Endothelial cell of umbilical vein (primary cell): ENCODE measurements at regions not wholly inside any gene's neighbourhood (a gene's known extent, or its start where the extent isn't known, plus 50 kb on each side); places are given as distances from the start of the nearest gene placed in this dataset.

ENCODE experiments used
- BruUV-seq: library from RNA; stranded (reverse); fragments of 400-500 nt; replicated peaks from 2 replicates; lab custom pipeline; 2021; lab: Mats Ljungman, UMichigan
- CTCF ChIA-PET: fragments of 300-600, 350-600 bp; sonication (Branson Sonifier 250); formaldehyde crosslinking; loops from one replicate; lab custom pipeline; 2021; ENCODE audit warnings: antibody characterized with exemption, inconsistent platforms; lab: Charles Lee
- POLR2A ChIA-PET: fragments of 300-600, 350-600 bp; sonication (Branson Sonifier 250); formaldehyde crosslinking; loops from one replicate; lab custom pipeline; 2021; ENCODE audit warnings: antibody characterized with exemption, inconsistent platforms; lab: Charles Lee
- DNase-seq: peaks from one replicate; pipeline ENCODE4 v3.0.0-alpha.2; 2011; ENCODE audit warnings: low read depth, low spot score
- FAIRE-seq: peaks from 2 replicates; lab custom pipeline; 2011; peaks lifted over from hg19 to GRCh38; lab: Jason Lieb, UNC
- H2AFZ ChIP-seq: 2 replicates; pipeline ENCODE4 v1.6.0; 2012; ENCODE audit warnings: low read depth, low read length, control low read depth, inconsistent platforms
- H3K27ac ChIP-seq: 2 replicates; pipeline ENCODE4 v1.5.1; 2011; ENCODE audit warnings: low read depth, mild to moderate bottlenecking, control low read depth, low read length, moderate library complexity; ENCODE audit not compliant: insufficient read depth
- H3K27me3 ChIP-seq, 2 experiments: 2 replicates each; pipeline versions ENCODE4 v1.6.0 to v1.6.1; 2011; ENCODE audit warnings: low read length in 2 of 2, mixed read lengths in 1 of 2; ENCODE audit not compliant: control insufficient read depth in 2 of 2, insufficient read depth in 2 of 2
- H3K36me3 ChIP-seq, 2 experiments: 2 replicates in 1 of 2; 3 replicates in 1 of 2; pipeline ENCODE4 v1.5.1; 2011; ENCODE audit warnings: low read length in 2 of 2, mild to moderate bottlenecking in 1 of 2, moderate library complexity in 1 of 2; ENCODE audit not compliant: control insufficient read depth in 2 of 2, insufficient read depth in 2 of 2; ENCODE audit errors: extremely low read depth in 1 of 2
- H3K4me1 ChIP-seq: 3 replicates; pipeline ENCODE4 v1.5.1; 2011; ENCODE audit warnings: mild to moderate bottlenecking, low read length; ENCODE audit not compliant: control insufficient read depth, insufficient read depth; ENCODE audit errors: extremely low read depth
- H3K4me2 ChIP-seq: 2 replicates; pipeline ENCODE4 v1.6.1; 2011; ENCODE audit warnings: low read length, control low read depth, mixed read lengths; ENCODE audit not compliant: insufficient read depth
- H3K4me3 ChIP-seq, 3 experiments: fragments of 200-600 bp in 1 of 3; sonication (generic), shearing (Covaris generic) in 1 of 3; replicated peaks in 1 of 3; 2 replicates each; pipeline ENCODE4 v1.5.1; 2011 to 2016; ENCODE audit warnings: control low read depth in 3 of 3, low read length in 3 of 3, mild to moderate bottlenecking in 2 of 3, inconsistent platforms in 1 of 3, low read depth in 1 of 3, moderate library complexity in 1 of 3; ENCODE audit not compliant: insufficient read depth in 1 of 3
- H3K79me2 ChIP-seq: 2 replicates; pipeline ENCODE4 v1.6.0; 2012; ENCODE audit warnings: low read length, inconsistent platforms; ENCODE audit not compliant: control insufficient read depth, insufficient read depth
- H3K9ac ChIP-seq: replicated peaks from 2 replicates; pipeline ENCODE3; 2011; ENCODE audit warnings: low read length, control low read depth; ENCODE audit not compliant: insufficient read depth; ENCODE audit errors: extremely low read depth
- H3K9me1 ChIP-seq: replicated peaks from 3 replicates; pipeline ENCODE4 v1.6.0; 2011; ENCODE audit warnings: mild to moderate bottlenecking, low read length; ENCODE audit not compliant: control insufficient read depth, insufficient read depth; ENCODE audit errors: extremely low read depth
- H3K9me3 ChIP-seq: replicated peaks from 2 replicates; pipeline ENCODE4 v1.5.1; 2012; ENCODE audit warnings: low read length, inconsistent platforms; ENCODE audit not compliant: control insufficient read depth, insufficient read depth
- H4K20me1 ChIP-seq: replicated peaks from 2 replicates; pipeline ENCODE3; 2011; ENCODE audit warnings: mild to moderate bottlenecking, low read length; ENCODE audit not compliant: control insufficient read depth, insufficient read depth; ENCODE audit errors: extremely low read depth
- CTCF ChIP-seq, 2 donors: IDR thresholded peaks; 1 replicate in 1 of 2; 2 replicates in 1 of 2; pipeline ENCODE4 v1.5.1; 2011; ENCODE audit warnings: low read length in 2 of 2, mild to moderate bottlenecking in 2 of 2, moderate library complexity in 2 of 2, control low read depth in 1 of 2, inconsistent platforms in 1 of 2, low read depth in 1 of 2; ENCODE audit not compliant: insufficient read depth in 1 of 2; ENCODE audit errors: extremely low read depth in 1 of 2
- GATA2 ChIP-seq: IDR thresholded peaks from 2 replicates; pipeline ENCODE4 v1.7.0; 2011; ENCODE audit warnings: low read depth, mild to moderate bottlenecking, moderate library complexity, mixed read lengths, low read length; ENCODE audit not compliant: insufficient read length, insufficient read depth
- MAX ChIP-seq: IDR thresholded peaks from 2 replicates; pipeline ENCODE4 v1.6.1; 2011; ENCODE audit not compliant: insufficient read depth, insufficient read length
- dilution Hi-C: fragments of 300-500 bp; cut with MboI; formaldehyde crosslinking; loops from one replicate; pipeline ENCODE4 v1.15.0; 2019; ENCODE audit warnings: low sequenced_read_pairs; ENCODE audit not compliant: extremely low pct_ligation_motif_present
- intact Hi-C: fragments of 100-400 bp; cut with micrococcal nuclease; formaldehyde crosslinking; loops from one replicate; pipeline ENCODE4 v1.10.0; 2022

GRCh38 chr2:8388781-8389180, 293.1 kb upstream of the ID2 start:
- intact Hi-C loops (no loop called here), dilution Hi-C loops (no loop called here)
- TF ChIP-seq MAX (no peak), CTCF (IDR thresholded peaks at IDR 0.05; ENCODE audit: extremely low read depth in 1 of 2, insufficient read depth in 1 of 2, low read depth in 1 of 2, low read length in 2 of 2) (no peak)
- Histone ChIP-seq H3K36me3 (no peaks in the 10 kb centered on the region), H3K9ac (no peak overlapping the region), H3K4me2 (no peak overlapping the region), H3K27ac (no peak overlapping the region), H4K20me1 (no peaks in the 10 kb centered on the region), H3K27me3 (no peaks in the 10 kb centered on the region), H3K4me1 (no peaks in the 10 kb centered on the region), H3K9me1 (no peaks in the 10 kb centered on the region), H2AFZ (no peak overlapping the region), H3K79me2 (no peaks in the 10 kb centered on the region), H3K9me3 (no peaks in the 10 kb centered on the region), H3K4me3 (no peak overlapping the region)
- no peak for FAIRE-seq
- BruUV-seq, result no TSS peak
- DNase-seq, result no peak
- CTCF ChIA-PET, result no interaction called here
- POLR2A ChIA-PET, result no interaction called here

- intact Hi-C loops, result no loop called here
- Histone ChIP-seq H3K9me1 (no peaks in the 10 kb centered on the region), H3K4me1 (no peaks in the 10 kb centered on the region), H3K9ac (no peak overlapping the region), H3K4me2 (no peak overlapping the region), H3K27ac (no peak overlapping the region), H3K27me3 (no peaks in the 10 kb centered on the region), H3K79me2 (no peaks in the 10 kb centered on the region), H3K36me3 (no peaks in the 10 kb centered on the region), H3K4me3 (no peak overlapping the region), H3K9me3 (no peaks in the 10 kb centered on the region), H2AFZ (no peak overlapping the region), H4K20me1 (no peaks in the 10 kb centered on the region)
- no TSS peak for BruUV-seq
- ChIA-PET CTCF (no interaction called here), POLR2A (no interaction called here)
- FAIRE-seq, result no peak
- no peak for TF ChIP-seq GATA2
- dilution Hi-C loops, result no loop called here
- no peak for DNase-seq
Observed at GRCh38 chr2:8389431-8390108, 292.3 kb upstream of the ID2 start.
